Putamen (tissue), 1 donor: ENCODE measurements at regions not wholly inside any gene's neighbourhood (a gene's known extent, or its start where the extent isn't known, plus 50 kb on each side); places are given as distances from the start of the nearest gene placed in this dataset.

Experiments
- DNase-seq: peaks from one replicate; pipeline ENCODE4 v3.0.0-alpha.2; 2016; ENCODE audit warnings: low spot score

- no peak for DNase-seq
These were observed 59.5 kb upstream of the TGM3 start for GRCh38 chr20:2236256-2236655.

GRCh38 chr20:2237059-2237458 lies 58.7 kb upstream of the TGM3 start:
- no peak for DNase-seq

DNA sequence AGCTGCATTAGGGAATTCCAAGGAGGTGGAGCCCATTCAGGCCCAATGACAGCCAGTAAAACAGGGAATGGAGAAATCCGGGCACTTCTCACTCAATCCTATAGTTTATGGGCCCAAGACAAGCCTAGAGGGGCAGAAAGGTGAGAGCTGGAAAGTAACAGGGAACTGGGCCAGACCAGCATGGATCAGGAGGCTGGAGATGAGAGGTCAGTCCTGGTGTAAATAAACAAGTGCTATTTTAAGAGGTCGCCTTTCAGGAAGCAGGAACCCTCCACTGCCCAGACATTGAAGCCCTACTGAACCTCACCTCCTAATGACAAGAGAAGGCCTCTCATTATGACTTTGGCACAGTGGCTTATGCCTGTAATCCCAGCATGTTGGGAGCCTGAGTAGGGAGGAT lies 57.2 kb upstream of the TGM3 start:
- DNase-seq = no peak

DNA sequence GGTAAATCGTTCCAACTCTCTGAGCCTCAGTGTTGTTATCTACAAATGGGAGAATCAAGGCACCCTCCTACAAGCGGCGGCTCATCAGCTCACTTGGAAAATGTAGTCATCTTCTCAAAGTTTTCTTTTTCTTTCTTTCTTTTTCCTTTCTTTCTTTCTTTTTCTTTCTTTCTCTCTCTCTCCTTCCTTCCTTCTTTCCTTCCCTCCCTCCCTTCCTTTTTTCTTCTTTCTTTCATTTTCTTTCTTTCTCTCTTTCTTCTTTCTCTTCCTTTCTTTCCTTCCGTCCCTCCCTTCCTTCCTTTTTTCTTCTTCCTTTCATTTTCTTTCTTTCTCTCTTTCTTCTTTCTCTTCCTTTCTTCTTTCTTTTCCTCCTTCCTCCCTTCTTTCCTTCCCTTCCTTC lies 55.0 kb upstream of the TGM3 start:
- DNase-seq = no peak

DNA sequence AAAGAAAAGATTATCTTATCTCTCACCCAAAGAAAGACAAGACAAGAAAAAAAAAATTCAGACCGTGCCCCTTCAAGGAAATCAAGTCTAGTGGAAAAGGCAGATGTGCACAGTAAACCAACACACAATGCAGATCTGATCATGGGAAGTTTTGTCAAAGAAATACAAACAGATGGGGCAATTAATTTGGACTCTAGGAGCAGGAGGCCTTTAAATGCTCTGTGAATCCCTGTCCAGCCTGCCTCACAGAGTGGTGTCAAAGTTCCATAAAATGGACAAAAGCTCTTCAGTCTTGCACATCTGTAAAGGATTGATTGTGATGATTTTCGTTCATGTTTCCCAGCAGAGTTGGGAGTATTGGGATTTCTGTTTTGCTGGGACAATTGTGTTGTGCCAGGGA lies 53.1 kb upstream of the TGM3 start:
- no peak for DNase-seq

- DNase-seq = no peak
These were observed 51.3 kb upstream of the TGM3 start for GRCh38 chr20:2244523-2244922.

DNA sequence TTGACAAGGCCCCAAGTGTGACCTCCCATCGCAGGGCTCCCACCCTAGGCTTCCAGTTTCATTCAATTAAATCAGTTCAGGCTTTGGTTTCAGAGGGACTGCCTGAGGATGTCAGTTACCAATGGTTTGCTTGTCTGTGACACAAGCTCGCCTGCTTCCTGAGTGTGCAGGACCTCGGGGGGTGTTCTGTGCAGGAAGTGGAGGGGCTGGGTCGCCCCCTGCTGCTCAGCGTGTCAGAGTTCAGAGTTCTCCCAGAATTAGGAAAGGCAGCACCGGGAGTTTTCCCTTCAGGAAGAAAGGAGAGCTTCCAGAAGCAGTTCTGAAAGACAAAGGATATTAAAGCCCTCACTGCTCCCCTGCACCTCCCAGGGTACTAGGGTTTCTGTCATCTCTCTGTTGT lies 50.8 kb upstream of the TGM3 start:
- no peak for DNase-seq

GRCh38 chr20:2245637-2246036 lies 50.2 kb upstream of the TGM3 start:
- DNase-seq = no peak
